ENCODE measurements at regions not wholly inside any gene's neighbourhood (a gene's known extent, or its start where the extent isn't known, plus 50 kb on each side); places are given as distances from the start of the nearest gene placed in this dataset.
"Not testable (repeated sequence)": the region's sequence is repeated elsewhere in the genome, so short reads cannot be mapped to it uniquely, and the experiment has no call there.

DNA sequence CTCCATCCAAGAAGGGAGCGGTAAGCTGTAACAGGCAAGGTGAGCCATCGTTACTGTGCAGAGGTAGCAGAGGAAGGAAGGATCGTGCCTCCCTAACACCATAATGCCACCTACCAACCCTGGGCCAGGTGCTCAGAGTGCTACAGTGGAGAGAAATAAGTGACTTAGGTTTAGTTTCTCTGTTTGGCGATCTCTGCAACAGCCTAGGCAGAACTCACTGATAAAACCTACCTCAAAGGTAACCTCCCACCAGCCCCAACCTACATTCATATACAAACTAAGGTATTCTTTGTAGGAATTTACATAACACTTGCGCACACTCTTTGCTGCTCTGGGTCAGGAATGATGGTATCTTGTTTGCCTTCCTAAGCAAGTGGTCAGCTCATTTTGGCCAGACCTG, 93.4 kb upstream of the TMEM132D start:
- TF ChIP-seq POLR2A (IDR thresholded peaks at IDR 0.05; ENCODE audit: low read depth, low read length) (no peak), TAF1 (IDR thresholded peaks at IDR 0.05; ENCODE audit: borderline replicate concordance, low read depth, low read length) (no peak), POLR2AphosphoS5 (IDR thresholded peaks at IDR 0.05; ENCODE audit: low read depth, low read length) (no peak)
- FAIRE-seq, result no peak
- DNase-seq (ENCODE audit: insufficient read length), result no peak

DNA sequence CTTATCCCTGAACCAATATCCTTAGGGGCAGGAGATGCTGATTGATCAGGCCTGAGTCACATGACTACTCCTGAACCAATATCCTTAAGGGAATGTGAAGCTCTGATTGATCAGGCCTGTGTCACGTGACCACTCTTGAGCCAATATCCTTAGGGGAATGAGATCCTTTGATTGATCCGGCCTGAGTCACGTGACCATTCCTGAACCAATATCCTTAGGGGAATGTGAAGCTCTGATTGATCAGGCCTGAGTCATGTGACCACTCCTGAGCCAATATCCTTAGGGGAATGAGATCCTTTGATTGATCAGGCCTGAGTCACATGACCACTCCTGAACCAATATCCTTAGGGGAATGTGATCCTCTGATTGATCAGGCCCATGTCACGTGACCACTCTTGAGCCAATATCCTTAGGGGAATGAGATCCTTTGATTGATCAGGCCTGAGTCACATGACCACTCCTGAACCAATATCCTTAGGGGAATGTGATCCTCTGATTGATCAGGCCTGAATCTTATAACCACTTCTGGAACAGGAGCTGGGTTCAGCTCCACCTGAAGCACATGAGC, 100.6 kb upstream of the TMEM132D start:
- FAIRE-seq; DNase-seq (ENCODE audit: insufficient read length): not testable (repeated sequence)

DNA sequence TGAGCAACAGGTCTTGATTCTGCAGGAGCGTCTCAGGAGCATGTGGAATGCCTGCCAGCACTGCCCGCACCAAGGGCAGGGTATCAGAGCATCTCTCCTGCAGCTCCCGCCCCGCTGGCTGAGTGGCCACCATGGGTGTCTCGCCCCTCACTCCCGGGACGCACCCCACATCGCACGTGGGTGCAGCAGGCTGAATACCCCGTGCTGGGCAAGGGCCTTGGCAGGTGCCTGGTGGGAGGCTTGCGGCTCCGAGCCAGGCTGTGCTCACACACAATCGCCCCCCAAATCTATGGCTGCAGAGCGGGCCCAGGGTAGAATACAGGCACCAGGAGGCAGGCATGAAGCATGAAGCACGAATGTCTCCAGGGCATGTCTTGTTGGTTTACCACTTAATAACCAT, 103.9 kb upstream of the TMEM132D start:
- DNase-seq (ENCODE audit: insufficient read length) (no peak), FAIRE-seq (no peak)
- TF ChIP-seq TAF1 (IDR thresholded peaks at IDR 0.05; ENCODE audit: borderline replicate concordance, low read depth, low read length) (no peak), POLR2AphosphoS5 (IDR thresholded peaks at IDR 0.05; ENCODE audit: low read depth, low read length) (no peak), POLR2A (IDR thresholded peaks at IDR 0.05; ENCODE audit: low read depth, low read length) (no peak)

DNA sequence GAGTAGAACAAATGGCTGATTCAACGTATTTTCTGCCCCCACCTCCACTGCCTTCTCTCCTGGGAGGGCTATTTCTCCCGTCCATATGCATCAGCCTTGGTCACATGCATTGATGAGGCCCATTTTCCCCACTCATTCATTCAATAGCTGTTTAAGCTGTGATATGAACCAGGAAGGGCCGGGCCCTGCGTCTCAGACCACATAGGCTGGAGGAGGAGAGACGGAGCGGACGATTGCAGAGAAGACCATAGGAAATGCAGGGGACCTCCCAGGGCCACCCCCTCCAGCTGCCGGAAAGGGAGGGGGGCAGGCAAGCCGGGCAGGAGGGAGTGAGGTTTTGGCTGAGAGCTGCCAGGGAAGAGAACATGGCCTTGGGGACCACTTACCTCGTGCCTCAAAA, 104.4 kb upstream of the TMEM132D start:
- DNase-seq (ENCODE audit: insufficient read length) (no peak), FAIRE-seq (no peak)
- TF ChIP-seq POLR2A (IDR thresholded peaks at IDR 0.05; ENCODE audit: low read depth, low read length), result no peak
- TF ChIP-seq POLR2AphosphoS5 (IDR thresholded peaks at IDR 0.05; ENCODE audit: low read depth, low read length), result no peak
- no peak for TF ChIP-seq TAF1 (IDR thresholded peaks at IDR 0.05; ENCODE audit: borderline replicate concordance, low read depth, low read length)

DNA sequence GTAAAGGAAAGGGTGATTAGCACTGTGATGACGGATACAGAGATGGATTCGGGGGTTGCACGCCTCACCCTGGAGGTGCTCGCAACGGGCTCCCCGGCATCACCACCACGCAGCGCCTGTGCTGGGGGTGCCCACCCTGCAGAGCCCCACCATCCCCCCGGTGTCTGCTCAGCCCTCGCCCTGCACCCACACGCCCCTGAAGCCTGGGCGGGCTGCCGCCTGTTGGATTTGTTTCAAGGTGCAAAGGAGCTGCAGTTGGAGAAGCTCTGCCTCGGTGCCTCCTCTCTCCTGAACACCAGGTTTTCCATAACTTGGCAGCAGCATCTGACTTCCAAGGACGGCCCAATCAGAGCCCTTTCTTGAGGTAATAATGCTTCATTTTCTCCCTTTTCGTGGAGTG, 106.1 kb upstream of the TMEM132D start:
- no peak for TF ChIP-seq POLR2AphosphoS5 (IDR thresholded peaks at IDR 0.05; ENCODE audit: low read depth, low read length)
- TF ChIP-seq TAF1 (IDR thresholded peaks at IDR 0.05; ENCODE audit: borderline replicate concordance, low read depth, low read length), result no peak
- TF ChIP-seq POLR2A (IDR thresholded peaks at IDR 0.05; ENCODE audit: low read depth, low read length), result no peak
- FAIRE-seq (no peak), DNase-seq (ENCODE audit: insufficient read length) (no peak)

DNA sequence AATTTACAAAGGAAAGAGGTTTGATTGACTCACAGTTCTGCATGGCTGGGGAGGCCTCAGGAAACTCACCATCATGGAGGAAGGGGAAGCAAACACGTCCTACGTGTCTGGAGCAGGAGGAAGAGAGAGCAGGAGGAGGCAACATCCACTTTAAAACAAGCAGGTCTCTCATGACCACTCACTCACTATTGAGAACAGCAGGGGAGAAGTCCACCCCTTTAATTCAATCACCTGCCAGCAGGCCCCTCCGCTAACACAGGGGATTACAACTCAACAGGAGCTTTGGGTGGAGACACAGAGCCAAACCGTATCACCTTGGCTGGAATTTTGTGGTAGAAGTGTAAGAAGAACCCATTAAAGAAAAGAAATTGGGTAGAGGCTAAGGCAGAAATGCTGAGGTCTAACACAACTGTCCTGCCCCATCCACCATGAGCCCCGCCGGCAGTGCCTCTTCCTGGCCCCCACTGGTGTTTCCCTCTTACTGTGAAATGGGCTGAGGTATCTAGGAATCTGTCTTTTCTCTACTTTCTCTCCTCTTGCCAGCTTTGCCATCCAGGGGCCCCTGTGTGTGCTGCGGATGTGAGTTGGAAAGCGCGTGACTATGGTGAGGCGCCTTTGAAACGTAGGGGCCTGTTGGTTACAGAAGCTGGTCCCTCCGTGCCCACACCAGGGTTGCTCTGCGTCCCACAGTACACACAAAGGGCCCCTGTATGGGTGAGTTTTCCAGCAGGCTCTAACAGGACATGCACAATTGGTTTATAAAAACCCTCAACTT, 108.0 kb upstream of the TMEM132D start:
- TF ChIP-seq POLR2A (IDR thresholded peaks at IDR 0.05; ENCODE audit: low read depth, low read length), result no peak
- no peak for TF ChIP-seq TAF1 (IDR thresholded peaks at IDR 0.05; ENCODE audit: borderline replicate concordance, low read depth, low read length)
- no peak for TF ChIP-seq POLR2AphosphoS5 (IDR thresholded peaks at IDR 0.05; ENCODE audit: low read depth, low read length)
- DNase-seq (ENCODE audit: insufficient read length) (no peak), FAIRE-seq (no peak)

DNA sequence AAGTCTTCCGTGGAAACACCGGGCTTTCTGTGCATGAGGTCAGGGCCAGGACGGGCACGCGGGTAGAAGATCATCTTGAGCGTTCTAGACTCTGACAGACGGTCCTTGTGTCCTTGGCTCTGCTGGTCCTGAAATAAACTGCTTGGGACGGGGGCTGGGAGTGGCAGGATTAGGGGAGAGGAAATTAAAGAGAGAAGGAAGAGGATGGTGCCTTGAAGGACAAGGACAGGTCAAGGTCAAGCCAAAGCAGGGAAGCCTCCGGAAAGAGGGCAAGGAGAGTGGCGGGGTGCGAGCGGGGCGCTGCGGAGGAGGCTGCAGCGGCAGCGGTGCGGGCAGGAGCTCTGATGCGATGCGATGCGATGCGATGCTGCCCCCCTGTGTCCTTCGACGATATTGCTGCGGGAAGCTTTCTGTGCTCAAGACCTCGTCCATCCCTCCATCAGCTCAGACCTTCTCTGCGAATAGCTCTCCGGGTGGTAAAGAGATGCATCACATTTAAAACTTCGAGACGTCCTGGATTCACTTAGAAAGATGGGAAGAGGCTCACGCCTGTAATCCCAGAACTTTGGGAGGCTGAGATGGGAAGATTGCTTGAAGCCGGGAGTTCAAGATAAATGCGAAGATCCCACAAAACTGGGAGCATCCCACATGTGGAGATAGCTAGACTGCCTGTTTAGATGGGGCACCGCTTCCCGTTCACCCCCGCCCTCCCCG, 110.1 kb upstream of the TMEM132D start:
- FAIRE-seq, result peak; percentile 50
- TF ChIP-seq TAF1 (IDR thresholded peaks at IDR 0.05; ENCODE audit: borderline replicate concordance, low read depth, low read length) (no peak), POLR2AphosphoS5 (IDR thresholded peaks at IDR 0.05; ENCODE audit: low read depth, low read length) (no peak), POLR2A (IDR thresholded peaks at IDR 0.05; ENCODE audit: low read depth, low read length) (no peak)
- DNase-seq (ENCODE audit: insufficient read length), result peak; percentile 41

DNA sequence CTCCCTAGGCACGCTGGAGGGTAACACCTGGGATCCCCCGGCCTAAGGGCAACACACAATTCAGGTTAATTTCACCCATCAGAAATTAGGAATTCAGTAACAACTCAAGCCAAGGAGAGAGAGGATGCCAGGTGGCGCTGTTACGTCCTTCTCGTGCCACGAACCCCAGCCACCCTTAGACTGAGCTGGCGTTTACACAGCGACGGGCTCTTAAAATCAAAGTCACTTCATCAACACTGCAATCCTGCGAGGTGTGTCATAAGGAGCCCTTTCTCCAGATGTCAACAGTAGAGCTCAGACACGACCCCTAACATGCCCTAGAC, 110.6 kb upstream of the TMEM132D start:
- DNase-seq (ENCODE audit: insufficient read length), result no peak
- FAIRE-seq, result no peak
- TF ChIP-seq POLR2AphosphoS5 (IDR thresholded peaks at IDR 0.05; ENCODE audit: low read depth, low read length), result no peak
- no peak for TF ChIP-seq POLR2A (IDR thresholded peaks at IDR 0.05; ENCODE audit: low read depth, low read length)
- no peak for TF ChIP-seq TAF1 (IDR thresholded peaks at IDR 0.05; ENCODE audit: borderline replicate concordance, low read depth, low read length)

DNA sequence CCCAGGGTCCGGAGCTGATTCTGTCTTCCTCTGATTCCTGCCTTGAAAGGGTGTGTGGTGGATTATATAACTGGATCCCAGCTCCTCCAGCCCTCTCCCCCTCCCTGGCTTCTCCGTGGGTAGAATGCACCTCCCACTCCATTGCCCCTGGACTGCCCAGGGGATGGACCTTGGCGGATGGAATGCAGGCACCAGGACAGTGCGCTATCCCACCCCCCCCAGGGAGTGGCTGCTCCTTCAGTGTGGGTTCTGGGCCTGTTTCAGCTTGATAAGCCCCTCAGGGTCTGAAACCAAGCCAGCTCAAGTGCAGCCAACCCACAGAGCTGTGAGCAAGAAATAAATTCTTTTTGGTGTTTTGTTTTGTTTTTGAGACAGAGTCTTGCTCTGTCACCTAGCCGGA, 112.4 kb upstream of the TMEM132D start:
- DNase-seq (ENCODE audit: insufficient read length) (no peak), FAIRE-seq (no peak)
- TF ChIP-seq POLR2A (IDR thresholded peaks at IDR 0.05; ENCODE audit: low read depth, low read length), result no peak
- no peak for TF ChIP-seq TAF1 (IDR thresholded peaks at IDR 0.05; ENCODE audit: borderline replicate concordance, low read depth, low read length)
- no peak for TF ChIP-seq POLR2AphosphoS5 (IDR thresholded peaks at IDR 0.05; ENCODE audit: low read depth, low read length)

DNA sequence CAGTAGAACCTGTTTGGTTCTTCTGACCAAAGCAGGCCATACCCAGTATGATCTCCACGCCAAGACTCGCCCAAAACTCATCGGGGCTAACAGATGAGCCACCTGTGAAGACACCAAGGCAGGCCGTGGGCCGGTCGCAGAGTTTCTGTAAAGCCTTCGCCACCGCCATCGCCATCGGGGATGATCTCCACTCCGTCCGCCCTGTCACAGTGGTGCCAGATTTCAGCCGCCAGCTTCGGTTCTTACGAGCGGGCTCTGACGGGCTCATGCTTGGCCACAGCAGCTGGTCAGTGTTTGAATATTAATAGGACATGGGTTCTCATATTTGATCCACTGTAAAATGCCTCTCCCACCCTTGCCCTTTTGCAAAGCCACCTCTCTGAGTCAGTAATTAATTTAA, 113.2 kb upstream of the TMEM132D start:
- DNase-seq (ENCODE audit: insufficient read length) (no peak), FAIRE-seq (no peak)
- TF ChIP-seq POLR2AphosphoS5 (IDR thresholded peaks at IDR 0.05; ENCODE audit: low read depth, low read length) (no peak), TAF1 (IDR thresholded peaks at IDR 0.05; ENCODE audit: borderline replicate concordance, low read depth, low read length) (no peak), POLR2A (IDR thresholded peaks at IDR 0.05; ENCODE audit: low read depth, low read length) (no peak)

DNA sequence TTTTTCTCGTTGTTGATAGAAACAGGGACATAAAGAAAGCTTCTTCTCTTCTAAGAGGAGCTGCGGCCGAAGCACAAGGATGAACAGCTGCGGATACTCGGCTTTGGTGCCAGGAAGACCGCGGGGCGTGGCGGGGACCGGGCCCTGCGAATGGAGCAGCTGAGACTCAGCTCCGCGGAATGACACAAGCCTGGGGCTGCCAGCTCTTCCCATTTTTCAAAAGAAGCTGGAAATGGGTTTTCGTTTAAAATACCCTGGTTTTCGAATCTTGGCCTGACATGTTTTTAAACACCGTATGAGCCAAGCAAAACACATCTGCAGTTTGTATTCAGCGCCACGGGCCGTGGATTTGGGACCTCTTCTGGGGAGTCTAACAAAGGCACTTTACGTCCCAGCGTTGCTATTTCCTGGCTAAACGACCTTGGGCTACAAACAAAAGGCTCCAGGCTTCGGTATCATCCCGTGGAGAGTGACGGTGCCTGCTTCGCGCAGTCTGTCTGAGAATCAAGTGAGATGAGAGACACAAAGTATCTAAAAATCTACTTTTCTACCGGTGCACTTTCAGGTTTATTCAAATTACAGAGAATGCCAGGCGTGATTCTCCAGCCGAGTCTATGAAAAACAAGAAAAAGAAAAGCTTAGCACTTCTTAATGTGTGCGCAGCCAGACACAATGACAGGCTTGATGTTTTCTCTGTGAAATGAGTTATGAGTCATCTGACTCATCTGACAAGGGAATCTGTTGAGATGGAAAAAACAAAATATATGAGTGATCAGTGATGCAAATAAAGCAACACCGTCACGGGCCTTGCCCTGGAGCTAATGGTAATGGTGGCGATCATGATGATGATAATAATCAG, 114.0 kb upstream of the TMEM132D start:
- FAIRE-seq (no peak), DNase-seq (ENCODE audit: insufficient read length) (no peak)
- TF ChIP-seq TAF1 (IDR thresholded peaks at IDR 0.05; ENCODE audit: borderline replicate concordance, low read depth, low read length) (no peak), POLR2A (IDR thresholded peaks at IDR 0.05; ENCODE audit: low read depth, low read length) (no peak), POLR2AphosphoS5 (IDR thresholded peaks at IDR 0.05; ENCODE audit: low read depth, low read length) (no peak)
